Transverse colon (tissue), 3 donors: ENCODE measurements at regions not wholly inside any gene's neighbourhood (a gene's known extent, or its start where the extent isn't known, plus 50 kb on each side); places are given as distances from the start of the nearest gene placed in this dataset.

Experiments
- EP300 ChIP-seq: sonication (generic); formaldehyde crosslinking; IDR thresholded peaks from one replicate; pipeline ENCODE4 v1.6.1; 2017; ENCODE audit warnings: antibody characterized with exemption, low read depth
- POLR2AphosphoS5 ChIP-seq, 3 donors: sonication (generic); formaldehyde crosslinking; IDR thresholded peaks; one replicate each; pipeline ENCODE4 v1.6.1; 2016; ENCODE audit warnings: antibody characterized with exemption in 3 of 3

GRCh38 chr1:68848017-68848416 is 351.1 kb upstream of the DEPDC1 start:
- TF ChIP-seq EP300 (no peak), POLR2AphosphoS5 (IDR thresholded peaks at IDR 0.05) (no peak)
